ENCODE measurements at regions not wholly inside any gene's neighbourhood (a gene's known extent, or its start where the extent isn't known, plus 50 kb on each side); places are given as distances from the start of the nearest gene placed in this dataset.

DNA sequence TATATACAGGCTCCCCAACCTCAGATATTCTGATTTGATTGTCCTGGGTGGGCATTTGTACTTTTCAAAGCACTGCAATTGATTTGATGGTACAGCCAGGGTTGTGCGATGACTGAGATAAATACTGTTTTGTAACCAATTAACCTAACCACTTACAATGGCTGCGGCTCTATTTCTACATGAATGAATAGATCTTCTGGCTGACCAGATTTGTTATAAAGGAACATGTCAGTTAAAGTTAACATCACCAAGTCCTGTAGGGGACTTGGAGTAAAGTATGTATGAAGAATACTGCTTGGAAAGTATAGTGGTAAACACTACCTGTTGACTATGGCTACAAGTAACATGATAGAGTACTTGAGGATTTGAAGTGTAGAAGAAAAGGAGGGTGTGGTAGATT lies 369.2 kb upstream of the JAG1 start:
- TF ChIP-seq POLR2AphosphoS5 (IDR thresholded peaks at IDR 0.05; ENCODE audit: low read depth, low read length) (no peak), POLR2A (IDR thresholded peaks at IDR 0.05; ENCODE audit: low read depth, low read length) (no peak), TAF1 (IDR thresholded peaks at IDR 0.05; ENCODE audit: low read depth, low read length) (no peak)
